IPS DF 6.9 (cell line): ENCODE measurements at regions not wholly inside any gene's neighbourhood (a gene's known extent, or its start where the extent isn't known, plus 50 kb on each side); places are given as distances from the start of the nearest gene placed in this dataset.
A peak's percentile ranks its signal among the peaks of the same experiment; 100 is the strongest.
"Not testable (repeated sequence)": the region's sequence is repeated elsewhere in the genome, so short reads cannot be mapped to it uniquely, and the experiment has no call there.

Source experiments
- DNase-seq: peaks from one replicate; pipeline ENCODE4 v3.0.0-alpha.2; 2013; ENCODE audit warnings: low read depth, low spot score
- H3K27ac ChIP-seq: one replicate; pipeline ENCODE4 v1.5.1; 2013; ENCODE audit warnings: low read length, control low read depth
- H3K27me3 ChIP-seq: 2 replicates; pipeline ENCODE4 v1.6.1; 2013; ENCODE audit warnings: mild to moderate bottlenecking, low read length; ENCODE audit not compliant: control insufficient read depth, insufficient read depth
- H3K36me3 ChIP-seq: 2 replicates; pipeline ENCODE4 v1.6.1; 2013; ENCODE audit warnings: low read length; ENCODE audit not compliant: control insufficient read depth, insufficient read depth
- H3K4me1 ChIP-seq: 2 replicates; pipeline ENCODE4 v1.6.1; 2013; ENCODE audit warnings: low read length; ENCODE audit not compliant: control insufficient read depth, insufficient read depth
- H3K4me3 ChIP-seq: 2 replicates; pipeline ENCODE4 v1.5.1; 2013; ENCODE audit warnings: mild to moderate bottlenecking, low read length
- H3K9me3 ChIP-seq: 2 replicates; pipeline ENCODE4 v1.6.1; 2013; ENCODE audit warnings: low read length, inconsistent platforms; ENCODE audit not compliant: control insufficient read depth, insufficient read depth
- WGBS: extraction: QIAGEN DNeasy Blood & Tissue Kit; methylation state at CpG from one replicate; pipeline ENCODE4 v1.1.7; 2013; ENCODE audit warnings: mixed read lengths, missing lambda C conversion rate; ENCODE audit not compliant: insufficient read length, insufficient coverage; 5-methylcytosine and 5-hydroxymethylcytosine counted together

DNA sequence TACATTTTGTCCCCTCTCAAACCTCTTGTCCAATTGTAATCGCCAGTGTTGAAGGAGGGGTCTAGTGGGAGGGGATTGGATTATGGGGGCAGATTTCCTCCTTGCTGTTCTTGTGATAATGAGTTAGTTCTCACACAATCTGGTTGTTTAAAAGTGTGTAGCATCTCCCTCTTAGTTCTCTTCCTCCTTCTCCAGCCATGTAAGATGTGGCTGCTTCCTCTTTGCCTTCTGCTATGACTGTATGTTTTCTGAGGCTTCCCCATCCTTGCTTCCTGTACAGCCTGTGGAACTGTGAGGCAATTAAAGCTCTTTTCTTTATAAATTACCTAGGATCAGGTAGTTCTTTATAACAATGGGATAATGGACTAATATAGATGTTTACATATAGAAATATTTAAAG is 162.3 kb upstream of the C1QTNF3 start:
- H3K4me3 ChIP-seq, H3K4me1 ChIP-seq, H3K27me3 ChIP-seq, DNase-seq, H3K9me3 ChIP-seq, H3K36me3 ChIP-seq, H3K27ac ChIP-seq: not testable (repeated sequence)
- WGBS = no CpG with 5 or more reads among the region's 1 CpG

DNA sequence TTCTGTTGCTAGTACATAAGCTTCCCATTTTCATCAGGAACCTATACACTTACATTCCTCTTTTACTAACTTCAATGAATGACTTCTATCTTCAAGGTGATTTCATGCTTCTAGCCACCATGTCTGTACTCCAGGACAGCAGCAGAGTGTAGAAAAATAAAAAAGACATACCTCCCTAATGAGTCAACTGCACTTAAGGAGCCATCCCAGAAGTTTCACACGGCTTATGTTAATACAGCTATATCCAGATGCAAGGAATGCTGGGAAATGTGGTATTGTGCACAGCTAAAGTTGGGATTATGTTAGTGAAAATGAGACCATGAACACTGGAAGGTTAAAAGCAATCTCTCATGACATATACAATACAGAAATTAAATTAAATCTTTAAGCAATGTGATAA is 174.4 kb upstream of the C1QTNF3 start:
- H3K36me3 ChIP-seq, H3K27me3 ChIP-seq, H3K4me3 ChIP-seq, DNase-seq, H3K4me1 ChIP-seq, H3K9me3 ChIP-seq, H3K27ac ChIP-seq: not testable (repeated sequence)
- no CpG with 5 or more reads among the region's 1 CpG for WGBS

DNA sequence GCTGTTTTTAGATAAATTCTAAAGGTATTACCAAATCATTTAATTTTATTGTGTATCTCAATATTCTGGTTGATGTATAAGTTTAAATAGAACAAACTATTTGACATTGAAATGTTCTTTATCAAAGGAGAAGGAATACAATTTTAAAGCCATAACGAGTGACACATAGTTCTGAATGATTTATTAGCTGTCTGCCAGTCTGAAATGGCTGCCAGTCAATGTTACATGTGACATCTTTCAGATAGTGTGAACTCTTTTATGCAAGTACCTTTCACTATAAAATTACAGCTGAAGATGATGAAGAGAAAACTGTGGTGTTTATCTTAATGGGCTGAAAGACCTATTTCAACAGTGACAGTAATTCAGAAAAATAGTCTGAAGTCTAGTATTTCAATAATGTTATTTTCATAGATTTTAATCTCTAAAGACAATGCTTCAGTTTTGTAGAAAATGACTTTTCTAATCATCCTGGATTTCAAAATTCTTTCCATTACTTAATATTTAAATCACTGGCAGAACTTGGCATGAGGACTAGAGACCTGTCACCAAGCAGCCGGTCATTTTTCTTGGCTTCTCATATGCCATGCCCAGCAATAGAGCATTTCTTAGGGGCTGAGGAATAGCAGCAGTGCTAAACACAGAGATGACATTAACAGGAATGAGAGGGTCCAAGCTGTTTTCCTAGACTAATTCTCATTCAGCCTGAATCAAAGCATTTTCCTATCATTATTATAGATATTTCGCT is 178.5 kb upstream of the C1QTNF3 start:
- not testable (repeated sequence) for DNase-seq, H3K27ac ChIP-seq, H3K27me3 ChIP-seq, H3K9me3 ChIP-seq, H3K4me1 ChIP-seq, H3K36me3 ChIP-seq, H3K4me3 ChIP-seq
- WGBS = no CpG with 5 or more reads among the region's 3 CpGs

DNA sequence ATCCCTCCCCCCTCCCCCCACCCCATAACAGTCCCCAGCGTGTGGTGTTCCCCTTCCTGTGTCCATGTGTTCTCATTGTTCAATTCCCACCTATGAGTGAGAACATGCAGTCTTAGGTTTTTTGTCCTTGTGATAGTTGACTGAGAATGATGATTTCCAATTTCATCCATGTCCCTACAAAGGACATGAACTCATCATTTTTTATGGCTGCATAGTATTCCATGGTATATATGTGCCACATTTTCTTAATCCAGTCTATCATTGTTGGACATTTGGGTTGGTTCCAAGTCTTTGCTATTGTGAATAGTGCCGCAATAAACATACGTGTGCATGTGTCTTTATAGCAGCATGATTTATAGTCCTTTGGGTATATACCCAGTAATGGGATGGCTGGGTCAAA is 180.1 kb upstream of the C1QTNF3 start:
- H3K27ac ChIP-seq, H3K36me3 ChIP-seq, H3K4me3 ChIP-seq, H3K9me3 ChIP-seq, H3K4me1 ChIP-seq, DNase-seq, H3K27me3 ChIP-seq: not testable (repeated sequence)
- WGBS = no CpG with 5 or more reads among the region's 3 CpGs

DNA sequence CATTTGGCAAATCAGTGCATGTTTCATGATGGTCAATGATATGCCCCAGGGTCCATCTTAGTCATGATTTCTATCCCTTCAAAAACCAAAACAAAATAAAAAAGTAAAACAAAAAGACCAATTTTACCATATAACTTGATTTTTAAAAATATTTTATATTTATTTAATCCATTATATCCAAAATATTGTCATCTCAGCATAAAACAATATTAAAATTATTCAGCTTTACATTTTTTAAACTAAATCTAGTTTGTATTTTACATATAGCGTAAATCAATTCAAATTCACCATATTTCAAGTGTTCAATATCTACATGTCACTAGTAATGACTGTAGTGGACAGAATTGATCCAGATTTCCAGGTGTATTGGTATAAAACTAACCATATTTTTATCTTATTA is 187.4 kb upstream of the C1QTNF3 start:
- H3K27ac ChIP-seq, H3K4me1 ChIP-seq, H3K4me3 ChIP-seq, DNase-seq, H3K9me3 ChIP-seq, H3K27me3 ChIP-seq, H3K36me3 ChIP-seq: not testable (repeated sequence)
- WGBS = no CpG with 5 or more reads among the region's 1 CpG

DNA sequence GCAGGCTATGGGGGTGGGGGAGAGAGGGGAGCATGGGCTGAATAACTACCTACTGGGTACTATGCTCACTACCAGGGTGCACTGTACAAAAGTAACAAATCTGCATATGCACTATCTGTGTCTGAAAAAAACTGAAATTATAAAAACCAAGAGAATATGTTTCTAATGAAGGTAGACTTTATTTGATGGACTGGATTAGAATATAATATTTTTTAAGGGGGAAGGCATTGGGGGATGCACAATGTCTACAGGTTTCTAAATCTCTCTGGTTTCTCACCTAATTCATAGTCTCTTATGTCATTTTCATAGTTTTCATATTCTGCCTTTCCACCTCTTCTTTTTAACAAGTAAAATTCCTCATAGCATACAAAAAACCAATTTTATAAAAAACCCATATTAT is 200.8 kb upstream of the C1QTNF3 start:
- not testable (repeated sequence) for H3K27me3 ChIP-seq, H3K4me1 ChIP-seq, H3K4me3 ChIP-seq, H3K9me3 ChIP-seq, H3K36me3 ChIP-seq, H3K27ac ChIP-seq, DNase-seq

DNA sequence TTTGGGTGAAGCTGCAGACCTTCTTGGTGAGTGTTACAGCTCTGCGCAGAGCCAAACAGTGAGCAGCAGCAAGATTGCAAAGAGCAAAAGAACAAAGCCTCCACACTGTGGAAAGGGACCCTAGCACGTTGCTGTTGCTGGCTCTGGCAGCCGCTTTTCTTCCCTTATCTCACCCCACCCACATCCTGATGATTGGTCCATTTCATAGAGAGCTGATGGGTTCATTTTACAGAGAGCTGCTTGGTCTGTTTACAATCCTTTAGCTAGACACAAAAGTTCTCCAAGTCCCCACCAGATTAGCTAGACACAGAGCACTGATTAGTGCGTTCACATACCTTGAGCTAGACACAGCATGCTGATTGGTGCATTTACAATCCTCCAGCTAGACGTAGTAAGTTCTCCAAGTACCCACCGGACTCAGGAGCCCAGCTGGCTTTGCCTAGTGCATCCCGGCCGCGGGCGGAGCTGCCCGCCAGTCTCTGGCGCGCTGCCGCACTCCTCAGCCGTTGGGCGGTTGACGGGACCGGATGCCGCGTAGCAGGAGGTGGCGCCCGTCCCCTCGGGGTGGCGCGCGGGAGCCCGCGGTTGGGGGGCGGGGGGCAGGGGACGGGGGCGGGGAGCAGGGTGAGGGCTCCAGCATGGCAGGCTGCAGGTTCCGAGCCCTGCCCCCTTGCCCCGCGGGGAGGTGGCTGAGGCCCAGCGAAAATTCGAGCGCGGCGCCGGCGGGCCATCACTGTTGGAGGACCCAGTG is 201.4 kb upstream of the C1QTNF3 start:
- H3K9me3 ChIP-seq, H3K4me1 ChIP-seq, H3K36me3 ChIP-seq, H3K27me3 ChIP-seq, H3K27ac ChIP-seq: not testable (repeated sequence)
- WGBS = no CpG with 5 or more reads among the region's 41 CpGs
- DNase-seq = peak; percentile 2
- peak overlapping the region; percentile 37; the same call in 1 of the 2 replicates for H3K4me3 ChIP-seq

DNA sequence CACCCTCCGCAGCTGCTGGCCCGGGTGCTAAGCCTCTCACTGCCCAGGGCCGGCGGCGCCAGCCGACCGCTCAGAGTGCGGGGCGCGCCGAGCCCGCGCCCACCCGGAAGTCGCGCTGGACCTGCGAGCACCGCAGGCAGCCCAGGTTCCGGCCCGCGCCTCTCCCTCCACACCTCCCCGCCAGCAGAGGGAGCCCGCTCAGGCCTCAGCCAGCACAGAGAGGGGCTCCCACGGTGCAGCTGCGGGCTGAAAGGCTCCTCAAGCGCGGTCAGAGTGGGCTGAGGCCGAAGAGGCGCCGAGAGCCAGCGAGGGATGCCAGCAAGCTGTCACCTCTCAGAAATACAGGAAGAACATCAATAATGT is 202.0 kb upstream of the C1QTNF3 start:
- not testable (repeated sequence) for H3K36me3 ChIP-seq, H3K9me3 ChIP-seq, H3K27ac ChIP-seq, H3K4me1 ChIP-seq, DNase-seq, H3K27me3 ChIP-seq
- H3K4me3 ChIP-seq = peak overlapping the region; percentile 26; the same call in 1 of the 2 replicates
- no CpG with 5 or more reads among the region's 31 CpGs for WGBS

DNA sequence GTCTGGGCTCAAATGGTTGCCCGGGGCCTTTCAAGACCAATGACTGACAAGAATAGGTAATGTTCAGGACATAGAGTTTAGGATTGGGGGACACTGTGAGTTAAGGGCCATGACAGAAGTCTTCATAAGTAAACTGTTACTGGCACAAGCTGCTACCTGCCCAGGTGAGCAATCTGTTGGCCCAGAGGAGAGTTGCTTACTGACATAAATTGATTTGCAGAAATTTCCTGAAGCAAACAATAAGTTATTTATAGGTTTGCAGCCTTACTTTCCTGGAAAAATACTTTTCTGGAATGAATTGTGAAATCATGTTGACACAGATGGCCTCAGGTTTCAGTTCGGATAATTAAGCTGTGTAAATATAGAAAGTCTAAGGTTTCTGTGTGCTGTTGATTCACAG is 202.8 kb upstream of the C1QTNF3 start:
- not testable (repeated sequence) for H3K4me3 ChIP-seq, H3K9me3 ChIP-seq, H3K27me3 ChIP-seq, DNase-seq, H3K4me1 ChIP-seq, H3K27ac ChIP-seq, H3K36me3 ChIP-seq
- no CpG with 5 or more reads among the region's 2 CpGs for WGBS

DNA sequence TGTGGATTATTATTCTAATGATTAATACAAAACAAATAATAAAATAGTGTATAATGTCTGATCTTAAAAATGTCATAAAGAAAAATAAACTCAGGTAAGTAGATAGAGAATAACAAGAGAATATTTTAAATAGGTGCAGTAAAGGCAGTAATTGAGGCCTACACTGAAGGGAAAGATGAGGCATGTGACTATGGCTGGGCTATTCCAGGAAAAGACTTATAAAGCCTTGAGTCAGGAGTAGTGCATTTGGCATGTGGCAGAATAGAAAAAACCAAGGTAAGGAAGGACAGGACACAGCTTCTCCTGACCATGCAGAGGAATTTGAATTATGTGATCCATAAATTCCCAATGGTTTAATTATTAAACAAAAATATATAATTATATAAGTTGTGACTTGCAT is 215.6 kb upstream of the C1QTNF3 start:
- H3K27me3 ChIP-seq, H3K9me3 ChIP-seq, H3K4me3 ChIP-seq, H3K27ac ChIP-seq, DNase-seq, H3K36me3 ChIP-seq, H3K4me1 ChIP-seq: not testable (repeated sequence)

DNA sequence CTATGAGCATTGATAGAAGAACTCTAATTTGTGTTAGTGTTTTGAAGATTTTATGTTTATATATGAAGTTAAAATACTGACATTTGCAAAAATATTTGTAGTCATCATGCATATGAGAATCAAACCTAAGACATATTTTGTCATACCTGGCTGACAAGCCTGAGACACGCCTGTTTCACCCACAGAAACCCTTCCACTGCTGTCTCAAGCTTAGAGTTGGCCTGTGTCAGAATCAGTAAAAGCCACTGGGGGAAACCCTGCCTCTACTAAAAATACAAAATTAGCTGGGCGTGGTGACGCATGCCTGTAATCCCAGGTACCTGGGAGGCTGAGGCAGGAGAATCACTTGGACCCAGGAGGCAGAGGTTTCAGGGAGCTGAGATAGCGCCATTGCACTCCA is 218.0 kb upstream of the C1QTNF3 start:
- H3K27ac ChIP-seq, H3K36me3 ChIP-seq, H3K27me3 ChIP-seq, H3K4me1 ChIP-seq, DNase-seq, H3K4me3 ChIP-seq, H3K9me3 ChIP-seq: not testable (repeated sequence)
- no CpG with 5 or more reads among the region's 4 CpGs for WGBS
